ENCODE measurements at regions not wholly inside any gene's neighbourhood (a gene's known extent, or its start where the extent isn't known, plus 50 kb on each side); places are given as distances from the start of the nearest gene placed in this dataset.

GRCh38 chr3:35524856-35525255 is 114.5 kb upstream of the ARPP21 start:
- TF ChIP-seq CTCF (IDR thresholded peaks at IDR 0.05): no peak
- no peak for TF ChIP-seq POLR2A (IDR thresholded peaks at IDR 0.05)
- TF ChIP-seq EP300 (IDR thresholded peaks at IDR 0.05): no peak
- TF ChIP-seq POLR2AphosphoS5 (IDR thresholded peaks at IDR 0.05): no peak

Data from sigmoid colon (tissue), 4 donors.